Tibial nerve (tissue), 4 donors: ENCODE measurements at regions not wholly inside any gene's neighbourhood (a gene's known extent, or its start where the extent isn't known, plus 50 kb on each side); places are given as distances from the start of the nearest gene placed in this dataset.

Source experiments
- EP300 ChIP-seq, 2 donors: sonication (generic); formaldehyde crosslinking; IDR thresholded peaks; one replicate each; pipeline ENCODE4 v1.6.1; 2017; ENCODE audit warnings: antibody characterized with exemption in 2 of 2, mild to moderate bottlenecking in 1 of 2
- POLR2A ChIP-seq, 2 donors: fragments of 450-650 bp; IDR thresholded peaks; one replicate each; pipeline ENCODE4 v1.6.1; 2017; ENCODE audit warnings: antibody characterized with exemption in 2 of 2, mild to moderate bottlenecking in 2 of 2, moderate library complexity in 2 of 2
- TF ChIP-seq, protein P1 (sequence below), 5 experiments: fragments of 200-600 bp in 3 of 5; fragments of 450-650 bp in 2 of 5; sonication (generic) in 3 of 5; IDR thresholded peaks; one replicate each; pipeline ENCODE4 v1.5.1; 2016 to 2019; ENCODE audit warnings: antibody characterized with exemption in 5 of 5, mild to moderate bottlenecking in 3 of 5, moderate library complexity in 2 of 5

DNA sequence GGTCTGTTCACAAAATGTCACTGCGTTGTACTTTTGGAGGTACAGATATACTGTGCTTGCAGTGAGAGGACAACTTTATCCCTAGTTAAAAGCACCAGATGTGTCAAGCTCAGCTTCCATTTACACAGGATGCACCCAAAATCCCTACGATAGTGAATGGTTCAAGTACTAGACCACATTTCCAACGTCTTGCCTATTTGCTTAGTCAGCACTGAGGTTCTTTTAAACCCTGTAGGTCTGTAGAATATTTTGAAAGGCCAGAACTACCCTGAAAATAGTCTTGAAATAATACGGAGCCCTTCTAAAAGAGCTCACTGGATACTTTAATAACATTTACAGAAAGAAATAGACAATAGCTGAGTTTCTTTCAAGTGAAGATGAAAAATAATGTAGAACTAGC, 466.1 kb downstream of the FUT8 start:
- TF ChIP-seq, protein P1, sequence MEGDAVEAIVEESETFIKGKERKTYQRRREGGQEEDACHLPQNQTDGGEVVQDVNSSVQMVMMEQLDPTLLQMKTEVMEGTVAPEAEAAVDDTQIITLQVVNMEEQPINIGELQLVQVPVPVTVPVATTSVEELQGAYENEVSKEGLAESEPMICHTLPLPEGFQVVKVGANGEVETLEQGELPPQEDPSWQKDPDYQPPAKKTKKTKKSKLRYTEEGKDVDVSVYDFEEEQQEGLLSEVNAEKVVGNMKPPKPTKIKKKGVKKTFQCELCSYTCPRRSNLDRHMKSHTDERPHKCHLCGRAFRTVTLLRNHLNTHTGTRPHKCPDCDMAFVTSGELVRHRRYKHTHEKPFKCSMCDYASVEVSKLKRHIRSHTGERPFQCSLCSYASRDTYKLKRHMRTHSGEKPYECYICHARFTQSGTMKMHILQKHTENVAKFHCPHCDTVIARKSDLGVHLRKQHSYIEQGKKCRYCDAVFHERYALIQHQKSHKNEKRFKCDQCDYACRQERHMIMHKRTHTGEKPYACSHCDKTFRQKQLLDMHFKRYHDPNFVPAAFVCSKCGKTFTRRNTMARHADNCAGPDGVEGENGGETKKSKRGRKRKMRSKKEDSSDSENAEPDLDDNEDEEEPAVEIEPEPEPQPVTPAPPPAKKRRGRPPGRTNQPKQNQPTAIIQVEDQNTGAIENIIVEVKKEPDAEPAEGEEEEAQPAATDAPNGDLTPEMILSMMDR (IDR thresholded peaks at IDR 0.05), result no peak
- no peak for TF ChIP-seq EP300 (IDR thresholded peaks at IDR 0.05)
- no peak for TF ChIP-seq POLR2A (IDR thresholded peaks at IDR 0.05)
